GM12891 (cell line): ENCODE measurements at regions not wholly inside any gene's neighbourhood (a gene's known extent, or its start where the extent isn't known, plus 50 kb on each side); places are given as distances from the start of the nearest gene placed in this dataset.
A peak's percentile ranks its signal among the peaks of the same experiment; 100 is the strongest.

Experiments used
- DNase-seq: peaks from one replicate; pipeline ENCODE4 v3.0.0; 2011; ENCODE audit warnings: low spot score; ENCODE audit not compliant: insufficient read length
- FAIRE-seq: peaks from 2 replicates; lab custom pipeline; 2011; peaks lifted over from hg19 to GRCh38; lab: Jason Lieb, UNC
- PAX5 ChIP-seq: IDR thresholded peaks from 2 replicates; pipeline ENCODE4 v1.6.1; 2011; ENCODE audit warnings: low read length, moderate library complexity, mild to moderate bottlenecking; ENCODE audit not compliant: insufficient read depth, severe bottlenecking
- POLR2A ChIP-seq: IDR thresholded peaks from 2 replicates; pipeline ENCODE4 v1.6.1; 2011; ENCODE audit warnings: low read depth, low read length, control low read depth
- POLR2AphosphoS5 ChIP-seq: IDR thresholded peaks from 2 replicates; pipeline ENCODE4 v1.6.1; 2011; ENCODE audit warnings: low read depth, low read length, control low read depth
- POU2F2 ChIP-seq: IDR thresholded peaks from 2 replicates; pipeline ENCODE4 v1.6.1; 2011; ENCODE audit warnings: low read depth, mild to moderate bottlenecking, control low read depth, low read length, moderate library complexity
- SPI1 ChIP-seq: IDR thresholded peaks from 2 replicates; pipeline ENCODE4 v1.6.1; 2011; ENCODE audit warnings: low read depth, low read length, control low read depth
- TAF1 ChIP-seq: IDR thresholded peaks from 2 replicates; pipeline ENCODE4 v1.6.1; 2011; ENCODE audit warnings: low read depth, low read length, control low read depth

DNA sequence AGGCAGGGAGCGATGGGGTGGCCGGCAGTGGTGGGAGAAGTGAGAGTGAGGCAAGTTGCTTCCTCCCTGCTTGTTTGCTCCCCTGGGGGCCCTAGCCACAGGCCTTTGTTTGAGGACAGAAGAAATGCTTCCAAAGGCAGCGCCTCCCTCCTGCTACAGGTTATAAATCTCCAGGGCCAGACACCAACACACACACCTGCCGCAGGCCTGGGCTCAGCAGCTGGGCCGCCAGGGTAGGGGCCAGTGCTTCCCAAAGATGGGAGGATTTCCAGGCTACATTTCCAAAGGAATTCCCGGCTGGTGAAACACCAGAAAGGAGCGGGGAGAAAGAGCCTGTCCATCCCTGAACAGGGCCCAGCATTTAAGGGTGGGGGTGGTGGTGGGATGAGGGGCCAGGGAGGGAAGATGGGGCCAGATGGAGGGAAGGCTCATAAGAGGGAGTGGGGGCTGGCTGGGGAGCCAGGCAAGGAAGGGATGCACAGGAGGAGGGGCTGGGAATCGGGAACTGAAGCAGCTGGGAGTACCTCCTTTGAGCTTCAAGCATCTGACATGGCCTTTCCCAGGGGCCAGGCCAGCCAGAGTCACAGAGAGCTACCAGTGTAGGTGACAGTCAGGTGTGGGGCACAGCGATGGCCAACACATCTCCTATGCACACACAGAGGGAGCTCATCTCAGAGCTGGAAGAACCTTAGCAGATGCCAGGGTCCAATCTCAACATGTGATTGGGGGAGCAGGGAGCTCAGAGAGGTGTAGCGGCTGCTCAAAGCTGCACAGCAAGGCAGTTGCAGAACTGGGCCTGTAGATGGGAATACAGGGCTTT lies 143.9 kb downstream of the PJA1 start:
- no peak for FAIRE-seq
- TF ChIP-seq PAX5 (no peak), POLR2AphosphoS5 (no peak), POU2F2 (no peak), TAF1 (no peak), SPI1 (no peak), POLR2A (no peak)
- DNase-seq: no peak

DNA sequence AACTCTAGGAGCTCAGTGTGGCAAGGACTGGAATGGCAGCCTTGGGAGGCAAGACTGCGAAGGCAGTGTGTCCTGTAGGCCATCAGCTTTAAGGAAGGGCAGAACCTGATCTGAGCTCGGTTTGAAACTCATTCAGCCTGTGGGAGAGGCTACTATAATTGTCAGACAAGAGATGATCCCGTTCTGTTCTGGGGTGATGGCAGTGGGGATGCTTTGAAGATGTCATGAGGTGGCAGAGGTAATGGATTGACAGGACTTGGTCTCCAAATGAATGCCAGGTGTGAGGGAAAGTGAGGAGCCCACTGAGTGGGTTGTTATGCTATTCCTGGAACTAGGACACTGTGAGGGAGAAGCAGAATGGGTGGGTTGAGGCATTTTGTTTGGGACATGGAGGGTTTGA lies 144.9 kb downstream of the PJA1 start:
- DNase-seq (no peak), FAIRE-seq (no peak)
- TF ChIP-seq POU2F2 (no peak), POLR2A (no peak), POLR2AphosphoS5 (no peak), PAX5 (no peak), SPI1 (no peak), TAF1 (no peak)

GRCh38 chrX:69019073-69019890 lies 146.0 kb downstream of the PJA1 start:
- no peak for FAIRE-seq
- TF ChIP-seq POU2F2 (no peak), TAF1 (no peak), POLR2A (no peak), SPI1 (no peak), POLR2AphosphoS5 (no peak), PAX5 (no peak)
- no peak for DNase-seq

DNA sequence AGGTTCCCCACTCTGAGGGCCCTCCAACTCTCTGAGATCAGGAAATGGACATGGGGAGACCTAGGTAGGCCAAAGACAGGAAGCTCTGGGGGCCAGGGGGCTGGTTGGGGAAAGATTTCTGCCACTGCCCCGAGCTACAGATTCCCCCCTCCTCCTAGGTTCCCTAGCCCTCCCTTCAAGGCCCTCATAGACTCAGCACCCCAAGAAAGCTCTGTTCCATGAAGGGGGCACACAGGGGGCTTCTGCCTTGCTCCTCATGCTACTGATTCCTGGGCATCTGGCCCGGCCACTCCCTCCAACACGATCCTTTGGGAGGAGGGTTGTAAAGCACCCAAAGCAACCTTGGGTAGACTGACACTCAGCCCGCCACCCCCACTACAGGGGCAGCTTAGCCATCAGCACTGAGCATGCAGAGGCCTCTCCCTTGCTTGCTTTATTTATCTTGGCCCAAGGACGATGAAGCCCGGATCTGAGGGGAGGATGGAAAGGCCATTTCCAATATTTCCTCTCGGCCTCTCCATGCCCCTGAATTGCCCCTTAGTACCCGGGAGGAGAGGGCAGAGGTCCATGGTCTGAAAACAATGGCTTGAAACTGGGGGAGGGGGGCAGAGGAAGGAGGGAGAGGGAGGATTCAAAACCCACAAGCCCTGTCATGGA lies 146.7 kb downstream of the PJA1 start:
- DNase-seq: no peak
- TF ChIP-seq POLR2A (no peak), POU2F2 (no peak), TAF1 (no peak), POLR2AphosphoS5 (no peak), PAX5 (no peak), SPI1 (no peak)
- no peak for FAIRE-seq

- no peak for DNase-seq
- FAIRE-seq: no peak
- TF ChIP-seq POLR2A: no peak
- no peak for TF ChIP-seq POU2F2
- no peak for TF ChIP-seq PAX5
- no peak for TF ChIP-seq POLR2AphosphoS5
- TF ChIP-seq TAF1: no peak
- TF ChIP-seq SPI1: no peak
These were observed 148.8 kb downstream of the PJA1 start for GRCh38 chrX:69016293-69016941.

DNA sequence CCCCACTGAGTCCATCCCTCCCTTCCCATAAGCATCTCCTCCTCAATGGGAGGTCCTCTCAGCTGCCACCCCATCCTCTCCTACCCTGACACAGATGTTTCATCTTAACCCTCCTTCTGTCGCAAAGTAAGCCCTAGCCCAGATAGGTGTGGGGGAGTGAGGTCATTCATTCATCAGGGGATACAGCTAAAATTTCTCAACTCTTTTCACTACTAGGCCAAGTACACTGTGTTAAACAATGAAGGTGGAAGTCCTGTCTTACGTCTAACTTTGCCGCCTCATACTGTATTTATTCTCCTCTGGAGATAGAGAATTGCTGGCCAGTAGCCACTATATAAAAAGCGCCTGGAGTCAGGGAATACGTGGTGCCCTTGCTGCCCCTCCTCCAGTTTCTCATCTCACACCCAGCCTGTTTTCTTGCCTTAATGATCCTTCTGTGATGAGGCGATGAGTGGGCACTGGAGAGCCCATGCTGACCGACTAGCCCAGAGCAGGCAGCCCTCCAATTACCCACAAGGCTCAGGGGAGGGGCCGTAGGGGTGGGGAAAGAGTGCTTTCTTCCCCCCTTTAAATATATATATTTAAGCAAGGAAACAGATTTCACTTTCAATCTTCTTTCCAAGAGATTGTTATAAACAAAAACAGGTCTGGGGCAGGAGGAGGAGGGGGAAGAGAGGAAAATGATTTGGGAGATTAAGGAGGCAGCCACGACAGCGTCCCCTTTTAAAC lies 149.5 kb downstream of the PJA1 start:
- no peak for TF ChIP-seq TAF1
- no peak for TF ChIP-seq POU2F2
- TF ChIP-seq POLR2AphosphoS5: no peak
- no peak for TF ChIP-seq SPI1
- no peak for TF ChIP-seq POLR2A
- TF ChIP-seq PAX5: no peak
- FAIRE-seq: no peak
- no peak for DNase-seq

- peak; percentile 31 for FAIRE-seq
- TF ChIP-seq POU2F2: no peak
- no peak for TF ChIP-seq SPI1
- no peak for TF ChIP-seq PAX5
- no peak for TF ChIP-seq POLR2A
- no peak for DNase-seq
These were observed 150.1 kb downstream of the PJA1 start for GRCh38 chrX:69015156-69015555.

GRCh38 chrX:69014200-69014599 lies 151.1 kb downstream of the PJA1 start:
- DNase-seq (no peak), FAIRE-seq (peak; percentile 43)
- TF ChIP-seq POLR2AphosphoS5 (no peak), POLR2A (no peak)
